Fibroblast of the conjunctiva (primary cell): ENCODE measurements at regions not wholly inside any gene's neighbourhood (a gene's known extent, or its start where the extent isn't known, plus 50 kb on each side); places are given as distances from the start of the nearest gene placed in this dataset.

Experiments used
- DNase-seq: peaks from one replicate; pipeline ENCODE4 v3.0.0-alpha.2; 2010; ENCODE audit warnings: low read depth

- no peak for DNase-seq
Measured at GRCh38 chr3:188041193-188041592, 112.8 kb upstream of the LPP start.

GRCh38 chr3:188041895-188042294 lies 112.1 kb upstream of the LPP start:
- DNase-seq: no peak

GRCh38 chr3:188042466-188042865 lies 111.5 kb upstream of the LPP start:
- no peak for DNase-seq

- no peak for DNase-seq
Measured at GRCh38 chr3:188043891-188044290, 110.1 kb upstream of the LPP start.

GRCh38 chr3:188046561-188047211 lies 107.3 kb upstream of the LPP start:
- no peak for DNase-seq

GRCh38 chr3:188047536-188047935 lies 106.4 kb upstream of the LPP start:
- no peak for DNase-seq

- DNase-seq: no peak
Measured at GRCh38 chr3:188049606-188050530, 104.1 kb upstream of the LPP start.

GRCh38 chr3:188051801-188052168 lies 102.2 kb upstream of the LPP start:
- no peak for DNase-seq

GRCh38 chr3:188052169-188053035 lies 101.6 kb upstream of the LPP start:
- peak; percentile 38 for DNase-seq

- DNase-seq: no peak
Measured at GRCh38 chr3:188053036-188053340, 101.0 kb upstream of the LPP start.

GRCh38 chr3:188053710-188054380 lies 100.1 kb upstream of the LPP start:
- DNase-seq: peak; percentile 28

- no peak for DNase-seq
Measured at GRCh38 chr3:188054541-188054940, 99.4 kb upstream of the LPP start.

- no peak for DNase-seq
Measured at GRCh38 chr3:188055388-188055787, 98.6 kb upstream of the LPP start.

- no peak for DNase-seq
Measured at GRCh38 chr3:188057124-188057523, 96.8 kb upstream of the LPP start.

GRCh38 chr3:188058569-188059184 lies 95.3 kb upstream of the LPP start:
- no peak for DNase-seq

GRCh38 chr3:188059351-188059750 lies 94.6 kb upstream of the LPP start:
- no peak for DNase-seq

GRCh38 chr3:188060264-188060835 lies 93.6 kb upstream of the LPP start:
- DNase-seq: no peak

- DNase-seq: peak; percentile 29
Measured at GRCh38 chr3:188060840-188061544, 93.0 kb upstream of the LPP start.

- DNase-seq: no peak
Measured at GRCh38 chr3:188062216-188062615, 91.7 kb upstream of the LPP start.

GRCh38 chr3:188064831-188065493 lies 89.0 kb upstream of the LPP start:
- no peak for DNase-seq
